Eye (tissue), 1 donor: ENCODE measurements at regions not wholly inside any gene's neighbourhood (a gene's known extent, or its start where the extent isn't known, plus 50 kb on each side); places are given as distances from the start of the nearest gene placed in this dataset.
"Not testable (repeated sequence)": the region's sequence is repeated elsewhere in the genome, so short reads cannot be mapped to it uniquely, and the experiment has no call there.

Experiments
- DNase-seq: peaks from one replicate; pipeline ENCODE4 v3.0.0-alpha.2; 2015

GRCh38 chr2:228782281-228782680 is 488.8 kb downstream of the PID1 start:
- DNase-seq = no peak

GRCh38 chr2:228777855-228778355 is 493.2 kb downstream of the PID1 start:
- DNase-seq = no peak

- DNase-seq = no peak
Observed at GRCh38 chr2:228774548-228774947, 496.5 kb downstream of the PID1 start.

- DNase-seq = no peak
Observed at GRCh38 chr2:228771774-228772173, 499.3 kb downstream of the PID1 start.

- no peak for DNase-seq
Observed at GRCh38 chr2:228771315-228771714, 499.8 kb downstream of the PID1 start.

- DNase-seq = no peak
Observed at GRCh38 chr2:228768818-228769217, 502.3 kb downstream of the PID1 start.

GRCh38 chr2:228768141-228768540 is 502.9 kb downstream of the PID1 start:
- not testable (repeated sequence) for DNase-seq

- DNase-seq = no peak
Observed at GRCh38 chr2:228767196-228767595, 503.9 kb downstream of the PID1 start.

- no peak for DNase-seq
Observed at GRCh38 chr2:228763379-228763981, 507.6 kb downstream of the PID1 start.

GRCh38 chr2:228762565-228762964 is 508.5 kb downstream of the PID1 start:
- DNase-seq = no peak

- DNase-seq = not testable (repeated sequence)
Observed at GRCh38 chr2:228755661-228756060, 515.4 kb downstream of the PID1 start.

- DNase-seq = no peak
Observed at GRCh38 chr2:228747483-228747882, 523.6 kb downstream of the PID1 start.

- no peak for DNase-seq
Observed at GRCh38 chr2:228738671-228739380, 532.3 kb downstream of the PID1 start.

GRCh38 chr2:228735697-228736096 is 535.4 kb downstream of the PID1 start:
- no peak for DNase-seq

- DNase-seq = peak; percentile 10
Observed at GRCh38 chr2:228731517-228731916, 539.6 kb downstream of the PID1 start.

- DNase-seq = no peak
Observed at GRCh38 chr2:228728961-228729360, 542.1 kb downstream of the PID1 start.

GRCh38 chr2:228725031-228725430 is 543.5 kb upstream of the SPHKAP start:
- DNase-seq = no peak

GRCh38 chr2:228723599-228723998 is 542.1 kb upstream of the SPHKAP start:
- no peak for DNase-seq

- no peak for DNase-seq
Observed at GRCh38 chr2:228722311-228722710, 540.8 kb upstream of the SPHKAP start.

GRCh38 chr2:228720895-228721294 is 539.4 kb upstream of the SPHKAP start:
- DNase-seq = no peak

GRCh38 chr2:228709788-228710371 is 528.4 kb upstream of the SPHKAP start:
- no peak for DNase-seq

GRCh38 chr2:228707846-228708245 is 526.4 kb upstream of the SPHKAP start:
- DNase-seq = no peak

- DNase-seq = no peak
Observed at GRCh38 chr2:228705318-228705717, 523.8 kb upstream of the SPHKAP start.

GRCh38 chr2:228703152-228703551 is 521.7 kb upstream of the SPHKAP start:
- DNase-seq = peak; percentile 66
